Mesenteric fat pad (tissue), 1 donor: ENCODE measurements at regions not wholly inside any gene's neighbourhood (a gene's known extent, or its start where the extent isn't known, plus 50 kb on each side); places are given as distances from the start of the nearest gene placed in this dataset.
"Not testable (repeated sequence)": the region's sequence is repeated elsewhere in the genome, so short reads cannot be mapped to it uniquely, and the experiment has no call there.

ENCODE experiments used
- DNase-seq: peaks from one replicate; pipeline ENCODE4 v3.0.0-alpha.2; 2020; ENCODE audit warnings: low spot score
- donor health status: DM: yes; HTN: yes; CAD: no.

- DNase-seq: no peak
Measured at GRCh38 chr7:73918926-73919693, 58.2 kb downstream of the TMEM270 start.

GRCh38 chr7:73919694-73920375 lies 58.9 kb downstream of the TMEM270 start:
- no peak for DNase-seq

- peak; percentile 60 for DNase-seq
Measured at GRCh38 chr7:73920406-73921134, 59.6 kb downstream of the TMEM270 start.

- no peak for DNase-seq
Measured at GRCh38 chr7:73921623-73922528, 60.9 kb downstream of the TMEM270 start.

- not testable (repeated sequence) for DNase-seq
Measured at GRCh38 chr7:73928644-73929043, 67.7 kb downstream of the TMEM270 start.

GRCh38 chr7:73931502-73931901 lies 70.5 kb downstream of the TMEM270 start:
- no peak for DNase-seq

- DNase-seq: no peak
Measured at GRCh38 chr7:73932364-73932763, 71.4 kb downstream of the TMEM270 start.

- no peak for DNase-seq
Measured at GRCh38 chr7:73933091-73933490, 72.1 kb downstream of the TMEM270 start.

- no peak for DNase-seq
Measured at GRCh38 chr7:73936967-73937366, 76.0 kb downstream of the TMEM270 start.

- DNase-seq: not testable (repeated sequence)
Measured at GRCh38 chr7:73937650-73938049, 76.7 kb downstream of the TMEM270 start.

- no peak for DNase-seq
Measured at GRCh38 chr7:73939528-73939927, 78.6 kb downstream of the TMEM270 start.

- no peak for DNase-seq
Measured at GRCh38 chr7:73940701-73941238, 79.8 kb downstream of the TMEM270 start.

GRCh38 chr7:73941836-73942551 lies 81.0 kb downstream of the TMEM270 start:
- DNase-seq: no peak

GRCh38 chr7:73945022-73945421 lies 83.0 kb upstream of the ELN start:
- no peak for DNase-seq

- DNase-seq: no peak
Measured at GRCh38 chr7:73948287-73948686, 79.7 kb upstream of the ELN start.

GRCh38 chr7:73952266-73952665 lies 75.7 kb upstream of the ELN start:
- DNase-seq: no peak

- DNase-seq: no peak
Measured at GRCh38 chr7:73954181-73954580, 73.8 kb upstream of the ELN start.

- DNase-seq: no peak
Measured at GRCh38 chr7:73954861-73955260, 73.1 kb upstream of the ELN start.

GRCh38 chr7:73960548-73960947 lies 67.4 kb upstream of the ELN start:
- no peak for DNase-seq

- not testable (repeated sequence) for DNase-seq
Measured at GRCh38 chr7:73961991-73962390, 66.0 kb upstream of the ELN start.
